ENCODE measurements at regions not wholly inside any gene's neighbourhood (a gene's known extent, or its start where the extent isn't known, plus 50 kb on each side); places are given as distances from the start of the nearest gene placed in this dataset.

DNA sequence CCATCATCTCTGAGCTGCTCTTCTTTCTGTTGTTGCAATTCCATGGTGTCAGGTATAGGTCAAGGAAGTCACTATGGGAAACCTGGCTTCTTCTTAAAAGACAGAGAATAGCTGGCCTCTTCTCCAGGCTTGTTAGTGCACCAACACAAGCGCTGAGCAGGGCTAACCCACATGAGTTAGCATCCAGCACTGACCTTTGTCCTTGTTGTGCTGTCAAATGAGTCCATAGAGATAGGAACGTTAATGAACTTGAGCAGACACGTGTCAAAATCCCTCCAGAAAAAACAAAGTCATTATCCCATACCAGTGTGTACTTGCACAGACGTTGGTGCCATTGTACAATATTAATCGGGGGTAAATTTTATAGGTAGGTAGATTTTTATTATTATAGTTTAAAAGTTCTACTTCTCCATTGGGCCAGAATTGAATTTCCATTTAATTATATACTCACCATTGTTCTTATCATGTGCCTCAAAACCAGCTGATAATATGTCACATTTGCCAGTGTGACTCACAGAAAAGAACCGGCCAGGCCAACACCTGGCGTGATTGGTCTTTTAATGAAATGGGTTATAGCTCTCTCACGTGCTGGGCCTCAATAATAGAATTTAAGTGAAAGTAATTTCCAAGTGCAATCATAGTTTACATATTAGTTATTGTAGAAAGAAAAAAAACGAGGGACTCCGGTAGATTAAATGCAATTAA lies 468.8 kb upstream of the MGMT start:
- DNase-seq (ENCODE audit: low read depth in 4 of 4, low spot score in 2 of 4): no peak

- no peak for DNase-seq (ENCODE audit: low read depth in 4 of 4, low spot score in 2 of 4)
These were observed 462.6 kb upstream of the MGMT start for GRCh38 chr10:129004398-129004797.

DNA sequence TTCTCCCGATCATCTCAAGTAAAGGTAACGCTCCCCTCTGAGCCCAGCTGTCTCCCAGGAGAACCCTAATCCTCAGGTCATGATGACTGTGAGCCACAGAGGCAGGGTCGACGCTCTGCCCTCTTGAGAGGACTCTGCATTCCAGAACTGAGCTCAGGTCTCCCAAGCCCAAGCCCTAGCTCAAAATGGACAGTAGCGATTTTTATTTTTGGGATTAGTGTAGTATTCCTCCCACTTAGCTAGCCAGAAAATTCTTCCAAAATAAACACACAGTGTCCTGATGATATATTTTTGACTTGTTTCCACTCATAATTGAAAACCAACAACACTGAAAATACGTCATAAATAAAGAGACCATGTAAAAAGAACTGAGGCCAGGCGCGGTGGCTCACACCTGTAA lies 462.0 kb upstream of the MGMT start:
- DNase-seq (ENCODE audit: low read depth in 4 of 4, low spot score in 2 of 4): no peak

DNA sequence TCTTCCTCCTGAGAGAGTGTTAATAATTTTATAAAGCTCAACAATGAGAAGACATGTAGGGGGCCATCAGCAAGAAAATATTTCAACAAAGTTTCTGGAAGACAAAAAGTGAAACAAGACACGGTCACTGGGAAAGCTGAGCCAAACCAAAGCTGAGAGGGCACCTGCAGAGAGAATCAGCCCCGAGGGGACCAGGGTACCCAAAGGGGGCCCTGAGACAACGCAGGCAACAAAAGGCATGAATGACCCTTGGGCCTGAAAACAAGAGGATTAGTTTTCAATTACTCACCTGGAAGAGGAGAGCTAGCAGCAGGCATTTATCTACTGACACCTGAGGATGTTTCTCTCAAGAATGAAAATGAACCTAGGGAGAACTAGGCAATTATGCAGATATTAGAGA lies 461.2 kb upstream of the MGMT start:
- no peak for DNase-seq (ENCODE audit: low read depth in 4 of 4, low spot score in 2 of 4)

- no peak for DNase-seq (ENCODE audit: low read depth in 4 of 4, low spot score in 2 of 4)
These were observed 448.5 kb upstream of the MGMT start for GRCh38 chr10:129018511-129018910.

GRCh38 chr10:129020651-129021330 lies 446.2 kb upstream of the MGMT start:
- DNase-seq (ENCODE audit: low read depth in 4 of 4, low spot score in 2 of 4): no peak

DNA sequence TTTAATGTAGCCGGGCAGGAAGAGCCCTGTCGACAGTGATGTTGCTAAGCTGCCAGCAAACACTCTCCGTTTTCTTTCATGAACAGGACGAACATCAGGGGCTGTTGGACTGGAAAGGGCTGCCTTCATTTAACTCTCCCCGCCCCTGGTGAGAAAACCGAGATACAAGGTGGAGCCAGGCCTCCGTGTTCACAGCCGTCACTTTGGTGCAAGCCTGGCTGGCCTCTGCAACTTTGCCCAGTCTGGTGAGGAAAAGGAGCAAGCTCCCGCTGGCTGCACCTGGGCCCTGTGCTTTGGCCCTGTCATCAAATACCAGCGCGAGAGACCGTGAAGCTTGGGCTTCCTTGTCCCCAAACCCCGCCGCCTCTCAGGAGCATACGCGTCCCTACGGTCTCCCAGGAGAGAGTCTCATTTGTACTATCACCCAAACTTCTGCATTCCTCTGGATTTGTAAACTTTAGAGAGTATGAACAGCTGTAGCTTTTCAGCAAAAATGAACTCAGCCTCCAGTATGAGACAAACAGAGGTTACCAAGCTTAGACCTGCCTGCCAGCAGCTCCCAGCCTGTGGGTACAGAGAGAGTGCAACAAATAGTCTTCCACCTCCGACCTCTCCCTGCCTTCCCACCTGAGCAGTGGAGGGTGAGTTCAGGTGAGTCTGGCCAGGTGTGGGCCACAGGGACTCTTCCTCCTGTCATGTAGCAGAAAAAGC lies 445.3 kb upstream of the MGMT start:
- DNase-seq (ENCODE audit: low read depth in 4 of 4, low spot score in 2 of 4): peak in 3 of 4 donors; percentile 50 to 71 (median 54)

DNA sequence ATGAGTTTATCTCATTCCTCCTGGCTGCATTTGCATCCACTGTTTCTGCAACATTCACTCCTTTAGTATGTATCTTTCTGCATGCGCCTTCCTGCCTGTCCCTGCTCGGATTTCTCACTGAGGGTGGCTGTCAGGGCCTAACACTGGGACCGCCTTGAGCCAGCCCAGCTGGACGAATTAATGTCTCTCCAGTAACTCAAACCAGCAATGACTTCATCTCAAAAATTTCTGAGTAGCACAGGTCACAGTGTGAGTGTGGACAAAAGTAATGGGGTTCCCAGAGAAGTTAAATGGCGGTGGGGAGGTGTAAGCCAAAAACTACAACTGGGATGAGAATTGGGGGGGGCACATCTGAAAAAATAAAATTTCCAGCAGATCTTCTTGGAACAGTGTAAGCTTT lies 444.0 kb upstream of the MGMT start:
- DNase-seq (ENCODE audit: low read depth in 4 of 4, low spot score in 2 of 4): peak in 3 of 4 donors; percentile 65 to 79 (median 76)

- no peak for DNase-seq (ENCODE audit: low read depth in 4 of 4, low spot score in 2 of 4)
These were observed 443.0 kb upstream of the MGMT start for GRCh38 chr10:129024046-129024445.

- DNase-seq (ENCODE audit: low read depth in 4 of 4, low spot score in 2 of 4): no peak
These were observed 441.3 kb upstream of the MGMT start for GRCh38 chr10:129025787-129026186.

DNA sequence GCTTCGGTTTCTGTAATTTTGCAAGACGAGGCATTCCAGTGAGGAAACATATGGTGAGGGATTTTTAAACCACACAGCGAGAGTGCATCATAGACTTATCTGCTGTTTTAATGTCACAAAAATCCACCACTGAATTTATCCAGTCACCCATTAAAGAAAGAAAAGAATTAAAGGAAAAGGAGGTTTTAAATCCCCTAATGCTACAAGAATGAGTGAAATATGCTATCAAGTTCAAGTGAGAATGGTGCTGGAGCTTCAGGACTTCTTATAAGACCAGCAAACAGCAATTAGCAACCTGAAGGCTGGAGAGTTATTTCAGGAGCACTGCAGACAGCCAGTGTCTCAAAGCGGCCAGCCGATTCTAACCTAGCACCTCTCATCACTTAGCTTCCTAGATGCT lies 439.1 kb upstream of the MGMT start:
- no peak for DNase-seq (ENCODE audit: low read depth in 4 of 4, low spot score in 2 of 4)

DNA sequence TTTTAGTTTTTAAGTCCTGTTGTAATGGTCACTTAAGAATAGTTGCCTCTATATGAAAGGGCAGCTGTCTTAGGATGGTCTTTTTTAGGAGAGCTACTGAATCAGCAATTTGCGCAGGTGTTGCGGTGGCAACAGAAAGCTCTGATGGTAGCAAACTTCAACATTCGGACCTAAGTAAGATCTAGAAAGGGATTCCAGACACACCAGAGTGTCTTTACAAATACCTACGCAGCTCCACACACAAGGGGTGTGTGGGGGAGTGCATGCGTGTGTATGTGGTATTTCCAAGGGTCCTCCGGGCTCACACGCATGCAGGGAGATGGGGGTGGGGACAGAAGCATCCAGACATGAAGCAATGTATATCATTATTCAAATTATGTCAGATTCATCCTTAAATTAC lies 438.6 kb upstream of the MGMT start:
- DNase-seq (ENCODE audit: low read depth in 4 of 4, low spot score in 2 of 4): no peak

- no peak for DNase-seq (ENCODE audit: low read depth in 4 of 4, low spot score in 2 of 4)
These were observed 438.0 kb upstream of the MGMT start for GRCh38 chr10:129029051-129029450.

GRCh38 chr10:129029851-129030602 lies 437.0 kb upstream of the MGMT start:
- no peak for DNase-seq (ENCODE audit: low read depth in 4 of 4, low spot score in 2 of 4)

GRCh38 chr10:129030603-129030895 lies 436.5 kb upstream of the MGMT start:
- no peak for DNase-seq (ENCODE audit: low read depth in 4 of 4, low spot score in 2 of 4)

DNA sequence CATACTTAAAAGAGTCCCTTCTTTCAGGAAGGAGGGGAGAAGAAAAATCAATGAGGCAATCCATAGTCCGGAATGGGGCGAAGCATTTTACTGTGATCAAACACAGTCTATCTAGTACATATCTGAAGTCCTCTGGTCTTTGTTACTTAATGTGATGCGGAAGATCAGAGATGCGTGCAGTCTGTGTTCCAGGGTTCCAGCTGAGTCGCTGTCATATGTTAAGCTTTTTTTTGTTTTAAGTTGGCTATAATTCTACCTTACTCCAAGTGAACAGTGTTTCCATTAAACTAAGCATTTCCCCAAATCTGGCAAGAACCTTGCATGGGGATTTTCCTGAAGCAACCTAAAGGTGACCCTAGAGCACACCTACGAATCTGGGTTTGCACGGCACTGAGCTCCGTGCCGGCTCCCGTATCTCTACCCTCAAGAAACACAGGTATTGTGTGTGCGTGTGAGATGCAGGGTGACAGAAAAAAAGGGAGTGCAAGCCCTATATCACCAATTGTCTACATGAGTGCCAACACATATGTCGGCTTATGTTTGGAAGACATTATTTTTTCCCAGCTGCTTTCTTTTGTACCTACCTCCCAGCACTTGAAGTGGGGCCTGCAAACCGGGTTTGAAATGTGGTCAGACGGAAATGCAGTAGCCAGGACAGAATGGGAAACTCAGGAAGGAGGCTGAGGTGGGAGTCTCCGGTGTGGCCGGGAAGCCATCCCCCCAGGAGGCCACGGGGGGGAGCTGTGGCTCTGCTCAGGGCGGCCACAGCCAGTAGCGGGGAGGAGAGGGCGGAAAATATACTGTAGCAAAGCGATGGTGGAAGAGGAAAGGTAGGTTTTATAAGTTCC lies 435.8 kb upstream of the MGMT start:
- DNase-seq (ENCODE audit: low read depth in 4 of 4, low spot score in 2 of 4): peak in 2 of 4 donors; percentile 57 to 61

DNA sequence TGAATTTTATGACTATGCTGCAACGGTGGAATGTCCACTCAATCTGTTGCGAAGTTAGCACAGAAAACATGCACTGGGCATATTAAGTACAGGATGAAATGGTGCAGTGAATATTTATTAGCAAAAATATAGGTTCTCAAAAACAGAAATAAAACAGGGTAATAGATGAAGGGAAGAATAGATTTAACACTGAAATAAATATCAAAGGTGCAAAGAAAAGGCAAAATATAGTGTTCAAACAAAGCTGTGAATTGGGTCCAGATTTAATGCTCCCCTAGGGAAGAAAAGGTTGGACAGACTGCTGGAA lies 435.2 kb upstream of the MGMT start:
- no peak for DNase-seq (ENCODE audit: low read depth in 4 of 4, low spot score in 2 of 4)

- DNase-seq (ENCODE audit: low read depth in 4 of 4, low spot score in 2 of 4): no peak
These were observed 434.4 kb upstream of the MGMT start for GRCh38 chr10:129032372-129033313.

DNA sequence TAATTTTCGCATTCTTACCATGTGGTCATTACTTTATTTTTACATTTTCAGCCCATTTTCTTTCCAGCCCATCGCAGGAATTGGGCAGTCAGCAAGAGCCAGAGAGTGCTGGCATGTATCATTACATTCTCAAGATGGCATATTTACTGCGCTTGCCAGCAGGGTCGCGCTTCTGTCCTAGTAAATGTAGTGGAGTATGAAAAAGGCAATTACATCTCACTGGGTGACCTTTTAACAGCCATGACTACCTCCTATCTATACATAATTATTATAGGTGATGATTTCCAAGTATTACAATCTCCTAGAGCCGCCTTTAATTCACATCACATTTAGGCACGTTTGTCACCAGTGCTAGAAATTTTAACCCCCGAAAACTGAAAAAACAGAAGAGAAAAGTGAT lies 433.7 kb upstream of the MGMT start:
- no peak for DNase-seq (ENCODE audit: low read depth in 4 of 4, low spot score in 2 of 4)
